GM23248 (cell line): ENCODE measurements at regions not wholly inside any gene's neighbourhood (a gene's known extent, or its start where the extent isn't known, plus 50 kb on each side); places are given as distances from the start of the nearest gene placed in this dataset.
A peak's percentile ranks its signal among the peaks of the same experiment; 100 is the strongest.

Experiments
- DNase-seq: peaks from one replicate; pipeline ENCODE4 v3.0.0-alpha.2; 2015
- H2AFZ ChIP-seq: fragments of 200-600 bp; sonication (generic); 2 replicates; pipeline ENCODE4 v1.6.1; 2016; ENCODE audit warnings: antibody characterized with exemption
- H3F3A ChIP-seq: fragments of 200-600 bp; sonication (generic); 2 replicates; pipeline ENCODE4 v1.6.1; 2016; ENCODE audit warnings: mild to moderate bottlenecking, antibody characterized with exemption, mixed run types; ENCODE audit not compliant: insufficient read depth
- H3K27ac ChIP-seq: fragments of 200-600 bp; sonication (generic); 2 replicates; pipeline ENCODE4 v1.5.1; 2016; ENCODE audit warnings: mild to moderate bottlenecking
- H3K27me3 ChIP-seq: fragments of 200-600 bp; sonication (generic); replicated peaks from 2 replicates; pipeline ENCODE4 v1.6.1; 2016; ENCODE audit warnings: mild to moderate bottlenecking; ENCODE audit not compliant: insufficient read depth
- H3K36me3 ChIP-seq: fragments of 200-600 bp; sonication (generic); 2 replicates; pipeline ENCODE4 v1.6.1; 2016; ENCODE audit warnings: low read depth, mild to moderate bottlenecking
- H3K4me1 ChIP-seq: fragments of 200-600 bp; sonication (generic); 2 replicates; pipeline ENCODE4 v1.6.1; 2016; ENCODE audit warnings: mild to moderate bottlenecking; ENCODE audit not compliant: insufficient read depth
- H3K4me2 ChIP-seq: fragments of 200-600 bp; sonication (generic); one replicate; pipeline ENCODE4 v1.6.1; 2016; ENCODE audit warnings: mild to moderate bottlenecking; ENCODE audit not compliant: unreplicated experiment
- H3K4me3 ChIP-seq: fragments of 200-600 bp; sonication (generic); 2 replicates; pipeline ENCODE4 v1.5.1; 2016; ENCODE audit warnings: mild to moderate bottlenecking
- H3K79me2 ChIP-seq: fragments of 200-600 bp; sonication (generic); 2 replicates; pipeline ENCODE4 v1.6.1; 2016; ENCODE audit warnings: mild to moderate bottlenecking; ENCODE audit not compliant: insufficient read depth
- H3K9ac ChIP-seq: fragments of 200-600 bp; sonication (generic); 2 replicates; pipeline ENCODE4 v1.6.1; 2016; ENCODE audit warnings: mild to moderate bottlenecking
- H3K9me2 ChIP-seq: fragments of 200-600 bp; sonication (generic); 2 replicates; pipeline ENCODE4 v1.6.1; 2016; ENCODE audit warnings: mixed run types, mild to moderate bottlenecking, moderate library complexity; ENCODE audit not compliant: insufficient read depth
- H3K9me3 ChIP-seq: fragments of 200-600 bp; sonication (generic); one replicate; pipeline ENCODE4 v1.6.1; 2017; ENCODE audit warnings: low read depth
- H4K20me1 ChIP-seq: fragments of 200-600 bp; sonication (generic); 2 replicates; pipeline ENCODE4 v1.6.0; 2016; ENCODE audit not compliant: insufficient read depth
- EZH2 ChIP-seq: fragments of 200-600 bp; sonication (generic); IDR thresholded peaks from 2 replicates; pipeline ENCODE4 v1.6.1; 2018; ENCODE audit warnings: antibody characterized with exemption, mild to moderate bottlenecking; ENCODE audit not compliant: insufficient read depth, poor library complexity, severe bottlenecking
- EZH2phosphoT487 ChIP-seq: fragments of 200-600 bp; sonication (generic); IDR thresholded peaks from 2 replicates; pipeline ENCODE4 v1.6.1; 2018; ENCODE audit warnings: antibody characterized with exemption, moderate library complexity, mild to moderate bottlenecking, low read depth; ENCODE audit not compliant: insufficient read depth
- whole genome bisulfite sequencing, 2 experiments: methylation state at CpG; one replicate each; pipeline ENCODE4 v1.1.6; 2015 to 2017; ENCODE audit warnings: low lambda C conversion rate in 2 of 2, low coverage in 1 of 2; ENCODE audit errors: missing lambda C conversion rate in 2 of 2; 5-methylcytosine and 5-hydroxymethylcytosine counted together
- in situ Hi-C: fragments of 300-500 bp; cut with MboI; formaldehyde crosslinking; loops from 2 replicates; pipeline ENCODE4 v1.15.0; 2020

GRCh38 chr2:46839045-46839444 lies 76.6 kb downstream of the MCFD2 start:
- no peak overlapping the region for H2AFZ ChIP-seq
- in situ Hi-C loops = no loop called here
- no peak overlapping the region for H3K9ac ChIP-seq
- H3K4me2 ChIP-seq = no peak overlapping the region
- H4K20me1 ChIP-seq = no peaks in the 10 kb centered on the region
- H3K4me1 ChIP-seq = 0 out of 2 replicates have a peak, but pooled peaks cover 8% of the 10 kb centered on the region
- no peak for DNase-seq
- H3K27ac ChIP-seq = no peak overlapping the region
- no peak overlapping the region for H3K4me3 ChIP-seq
- TF ChIP-seq EZH2 = no peak
- TF ChIP-seq EZH2phosphoT487 = no peak
- no peaks in the 10 kb centered on the region for H3K9me3 ChIP-seq
- no peaks in the 10 kb centered on the region; the same call in 1 of the 2 replicates for H3K36me3 ChIP-seq
- H3F3A ChIP-seq = peaks cover 53% of the 10 kb centered on the region
- H3K27me3 ChIP-seq = no peaks in the 10 kb centered on the region
- H3K9me2 ChIP-seq = no peaks in the 10 kb centered on the region
- H3K79me2 ChIP-seq = peaks cover 38% of the 10 kb centered on the region
- 98 to 100% methylated on average over 3 of the region's 3 CpGs for WGBS, 2 experiments

DNA sequence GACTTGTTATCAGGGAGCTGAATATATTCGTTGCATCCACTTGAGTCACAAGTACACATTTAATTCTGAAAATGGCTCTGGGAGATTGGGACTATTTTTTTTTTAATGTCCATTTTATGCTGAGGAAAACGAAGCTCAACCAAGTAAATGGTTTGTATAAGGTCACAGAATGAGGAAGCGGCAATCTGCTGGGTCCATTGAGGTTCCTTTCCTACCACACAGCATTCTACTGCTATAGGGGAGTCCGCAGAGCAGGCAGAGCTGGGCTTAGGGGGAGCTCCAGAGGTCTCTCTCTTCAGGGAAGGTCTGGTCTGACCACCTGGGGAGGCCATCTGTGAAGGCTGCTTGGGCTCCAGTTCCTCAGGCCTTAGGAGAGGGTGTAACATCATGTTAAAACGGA lies 77.9 kb downstream of the MCFD2 start:
- Histone ChIP-seq H3F3A (peaks cover 59% of the 10 kb centered on the region), H3K79me2 (peaks cover 49% of the 10 kb centered on the region), H3K4me2 (no peak overlapping the region), H3K4me3 (no peak overlapping the region), H2AFZ (no peak overlapping the region), H3K9me2 (no peaks in the 10 kb centered on the region), H3K27me3 (no peaks in the 10 kb centered on the region), H3K36me3 (peaks cover 3% of the 10 kb centered on the region; the same call in 1 of the 2 replicates), H3K27ac (no peak overlapping the region), H3K4me1 (peaks cover 14% of the 10 kb centered on the region), H4K20me1 (no peaks in the 10 kb centered on the region), H3K9ac (no peak overlapping the region), H3K9me3 (no peaks in the 10 kb centered on the region)
- no peak for TF ChIP-seq EZH2phosphoT487
- TF ChIP-seq EZH2 = no peak
- no peak for DNase-seq
- in situ Hi-C loops = no loop called here
- WGBS, 2 experiments = 90 to 91% methylated on average over 5 of the region's 5 CpGs

- TF ChIP-seq EZH2 (no peak), EZH2phosphoT487 (no peak)
- 94 to 95% methylated on average over 10 of the region's 10 CpGs for WGBS, 2 experiments
Measured at GRCh38 chr2:46837112-46837454, 78.5 kb downstream of the MCFD2 start.

DNA sequence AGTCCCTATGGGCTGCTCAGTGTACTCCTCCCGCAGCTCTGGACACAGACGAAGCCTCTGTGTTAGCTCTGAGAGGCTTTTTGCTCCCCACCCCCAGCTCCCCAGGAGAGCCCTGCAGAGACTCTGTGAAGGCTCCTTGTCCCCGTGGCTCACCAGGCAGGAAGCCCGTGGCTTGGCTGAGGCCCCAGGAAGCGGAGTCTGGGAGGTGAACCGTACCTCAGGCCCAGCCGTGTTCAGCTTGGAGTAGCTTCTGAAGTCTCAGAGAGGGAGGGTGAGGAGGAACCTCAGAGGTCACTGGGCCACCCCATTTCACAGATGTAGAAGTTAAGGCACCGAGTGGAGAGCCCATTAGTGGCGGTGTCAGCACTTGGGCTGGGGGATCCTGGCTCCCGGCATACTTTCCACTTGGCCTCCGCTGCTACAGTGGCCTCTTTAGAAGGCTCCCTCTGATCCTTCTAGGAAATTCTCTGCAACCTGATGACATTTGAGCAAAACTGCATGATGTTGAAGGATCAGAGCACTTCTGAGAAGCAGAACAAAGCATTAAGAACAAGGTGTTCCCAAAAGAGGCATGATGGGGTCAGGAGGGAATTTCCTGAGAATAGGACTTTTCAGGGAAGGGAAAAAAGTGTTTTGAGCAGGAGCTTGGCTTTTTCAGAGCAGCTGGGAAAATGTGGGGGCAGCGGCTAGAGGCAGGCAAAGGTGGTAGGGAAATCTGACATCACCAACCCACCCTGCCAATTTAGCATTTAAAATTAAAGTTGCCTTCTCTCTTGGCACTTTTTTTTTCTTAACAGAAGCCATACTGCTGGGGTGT lies 79.1 kb downstream of the MCFD2 start:
- no peaks in the 10 kb centered on the region for H4K20me1 ChIP-seq
- H3K9ac ChIP-seq = no peak overlapping the region
- H3K27me3 ChIP-seq = no peaks in the 10 kb centered on the region
- H3K79me2 ChIP-seq = peaks cover 56% of the 10 kb centered on the region
- in situ Hi-C loops = no loop called here
- H3F3A ChIP-seq = peaks cover 59% of the 10 kb centered on the region
- peak overlapping the region; percentile 21 for H3K27ac ChIP-seq
- no peak overlapping the region for H2AFZ ChIP-seq
- peaks cover 6% of the 10 kb centered on the region; the same call in 1 of the 2 replicates for H3K36me3 ChIP-seq
- H3K9me2 ChIP-seq = no peaks in the 10 kb centered on the region
- 68 to 69% methylated on average over 12 of the region's 12 CpGs for WGBS, 2 experiments
- H3K4me1 ChIP-seq = peaks cover 26% of the 10 kb centered on the region
- no peaks in the 10 kb centered on the region for H3K9me3 ChIP-seq
- no peak overlapping the region for H3K4me3 ChIP-seq
- peak; percentile 55 for DNase-seq
- TF ChIP-seq EZH2 = no peak
- TF ChIP-seq EZH2phosphoT487 = no peak
- H3K4me2 ChIP-seq = no peak overlapping the region

More at GRCh38 chr2:46837112-46837454, 78.5 kb downstream of the MCFD2 start:
- Histone ChIP-seq H3K36me3 (peaks cover 6% of the 10 kb centered on the region; the same call in 1 of the 2 replicates), H3K27me3 (no peaks in the 10 kb centered on the region), H3K9me3 (no peaks in the 10 kb centered on the region), H3K4me1 (peaks cover 20% of the 10 kb centered on the region), H3K9me2 (no peaks in the 10 kb centered on the region), H3K79me2 (peaks cover 56% of the 10 kb centered on the region), H3F3A (peaks cover 59% of the 10 kb centered on the region), H3K4me2 (no peak overlapping the region), H2AFZ (no peak overlapping the region), H3K27ac (peak overlapping the region; percentile 21; the same call in 1 of the 2 replicates), H3K4me3 (no peak overlapping the region), H4K20me1 (no peaks in the 10 kb centered on the region), H3K9ac (no peak overlapping the region)
- in situ Hi-C loops = no loop called here
- DNase-seq = no peak
